HEK293T (cell line): ENCODE measurements at regions not wholly inside any gene's neighbourhood (a gene's known extent, or its start where the extent isn't known, plus 50 kb on each side); places are given as distances from the start of the nearest gene placed in this dataset.
"Not testable (repeated sequence)": the region's sequence is repeated elsewhere in the genome, so short reads cannot be mapped to it uniquely, and the experiment has no call there.

ENCODE experiments used
- CTCF ChIA-PET: fragments of 350-600 bp; formaldehyde crosslinking; extraction: SDS; loops from one replicate; lab custom pipeline; 2021; ENCODE audit warnings: antibody characterized with exemption, inconsistent platforms; lab: Yijun Ruan, JAX
- POLR2A ChIA-PET: fragments of 350-600 bp; formaldehyde crosslinking; extraction: SDS; loops from one replicate; lab custom pipeline; 2020; ENCODE audit warnings: antibody characterized with exemption, inconsistent platforms; lab: Yijun Ruan, JAX
- DNase-seq: peaks from one replicate; pipeline ENCODE4 v3.0.0; 2012; ENCODE audit warnings: mixed read lengths; ENCODE audit errors: extremely low spot score
- ARNT ChIP-seq: fragments of 450-650 bp; IDR thresholded peaks from 2 replicates; pipeline ENCODE4 v1.6.1; 2017; ENCODE audit warnings: mild to moderate bottlenecking
- BHLHE40 ChIP-seq: fragments of 450-650 bp; IDR thresholded peaks from 2 replicates; pipeline ENCODE4 v1.6.1; 2016; ENCODE audit warnings: mild to moderate bottlenecking, moderate library complexity, borderline replicate concordance
- CTBP1 ChIP-seq: fragments of 450-650 bp; IDR thresholded peaks from 2 replicates; pipeline ENCODE4 v1.6.1; 2016; ENCODE audit warnings: borderline replicate concordance
- ELF4 ChIP-seq: fragments of 450-650 bp; IDR thresholded peaks from 2 replicates; pipeline ENCODE4 v1.6.1; 2017; ENCODE audit warnings: antibody characterized with exemption
- FOXA1 ChIP-seq: fragments of 450-650 bp; IDR thresholded peaks from 2 replicates; pipeline ENCODE4 v1.6.1; 2016; ENCODE audit warnings: mild to moderate bottlenecking
- FOXK2 ChIP-seq: fragments of 450-650 bp; IDR thresholded peaks from 2 replicates; pipeline ENCODE4 v1.6.1; 2016; ENCODE audit warnings: mild to moderate bottlenecking
- FOXM1 ChIP-seq: fragments of 450-650 bp; IDR thresholded peaks from 2 replicates; pipeline ENCODE4 v1.6.1; 2017; ENCODE audit warnings: mild to moderate bottlenecking, borderline replicate concordance
- HDGF ChIP-seq: fragments of 450-650 bp; IDR thresholded peaks from 2 replicates; pipeline ENCODE4 v1.6.1; 2017; ENCODE audit warnings: antibody characterized with exemption, borderline replicate concordance
- L3MBTL2 ChIP-seq: fragments of 450-650 bp; conservative IDR thresholded peaks from 2 replicates; pipeline ENCODE4 v1.6.1; 2016; ENCODE audit warnings: mild to moderate bottlenecking
- LEF1 ChIP-seq: fragments of 450-650 bp; IDR thresholded peaks from 2 replicates; pipeline ENCODE4 v1.6.1; 2017; ENCODE audit warnings: mild to moderate bottlenecking, borderline replicate concordance
- NFRKB ChIP-seq: fragments of 450-650 bp; IDR thresholded peaks from 2 replicates; pipeline ENCODE4 v1.6.1; 2016; ENCODE audit warnings: mild to moderate bottlenecking, moderate library complexity
- PKNOX1 ChIP-seq: fragments of 450-650 bp; IDR thresholded peaks from 2 replicates; pipeline ENCODE4 v1.6.1; 2016
- SP1 ChIP-seq: fragments of 450-650 bp; IDR thresholded peaks from 2 replicates; pipeline ENCODE4 v1.6.1; 2017
- SUZ12 ChIP-seq: fragments of 450-650 bp; IDR thresholded peaks from 2 replicates; pipeline ENCODE4 v1.6.1; 2016; ENCODE audit warnings: mild to moderate bottlenecking
- TARDBP ChIP-seq: fragments of 450-650 bp; IDR thresholded peaks from 2 replicates; pipeline ENCODE4 v1.6.1; 2016
- ZNF384 ChIP-seq: fragments of 450-650 bp; IDR thresholded peaks from 2 replicates; pipeline ENCODE4 v1.6.1; 2016

- TF ChIP-seq FOXK2 = no peak
- TF ChIP-seq ELF4 = no peak
- no peak for TF ChIP-seq ARNT
- no peak for TF ChIP-seq SP1
- TF ChIP-seq NFRKB = no peak
- TF ChIP-seq PKNOX1 = no peak
- no peak for TF ChIP-seq FOXM1
- no peak for TF ChIP-seq CTBP1
- TF ChIP-seq BHLHE40 = no peak
- DNase-seq = no peak
- CTCF ChIA-PET = no interaction called here
- POLR2A ChIA-PET = no interaction called here
Observed at GRCh38 chr1:170410401-170411166, 121.4 kb upstream of the GORAB start.

- POLR2A ChIA-PET = no interaction called here
- no peak for TF ChIP-seq BHLHE40
- TF ChIP-seq ARNT = no peak
- TF ChIP-seq LEF1 = no peak
- TF ChIP-seq TARDBP = no peak
- TF ChIP-seq FOXM1 = no peak
- no peak for TF ChIP-seq ELF4
- no peak for TF ChIP-seq SUZ12
- TF ChIP-seq PKNOX1 = no peak
- no peak for TF ChIP-seq L3MBTL2
- no peak for TF ChIP-seq ZNF384
- no peak for TF ChIP-seq NFRKB
- TF ChIP-seq CTBP1 = no peak
- no peak for TF ChIP-seq SP1
- no peak for TF ChIP-seq FOXA1
- TF ChIP-seq FOXK2 = no peak
- TF ChIP-seq HDGF = no peak
- DNase-seq = no peak
- CTCF ChIA-PET = no interaction called here
Observed at GRCh38 chr1:170414989-170415709, 116.8 kb upstream of the GORAB start.

- ChIA-PET POLR2A (no interaction called here), CTCF (no interaction called here)
- TF ChIP-seq FOXA1 = no peak
- TF ChIP-seq FOXM1 = no peak
- no peak for TF ChIP-seq NFRKB
- TF ChIP-seq SUZ12 = no peak
- TF ChIP-seq CTBP1 = no peak
- no peak for DNase-seq
Observed at GRCh38 chr1:170415710-170416372, 116.1 kb upstream of the GORAB start.

- POLR2A ChIA-PET = no interaction called here
- TF ChIP-seq SUZ12 (no peak), FOXA1 (no peak), BHLHE40 (no peak), FOXK2 (no peak), TARDBP (no peak), FOXM1 (no peak), L3MBTL2 (no peak), HDGF (no peak), ARNT (no peak), SP1 (no peak), CTBP1 (no peak), PKNOX1 (no peak), NFRKB (no peak), ZNF384 (no peak), ELF4 (no peak), LEF1 (no peak)
- CTCF ChIA-PET = no interaction called here
- DNase-seq = no peak
Observed at GRCh38 chr1:170424346-170424745, 107.6 kb upstream of the GORAB start.

GRCh38 chr1:170426596-170426995, 105.4 kb upstream of the GORAB start:
- ChIA-PET POLR2A (no interaction called here), CTCF (no interaction called here)
- TF ChIP-seq BHLHE40 (no peak), CTBP1 (no peak), ZNF384 (no peak), FOXA1 (no peak), TARDBP (no peak), ELF4 (no peak), SP1 (no peak), LEF1 (no peak), ARNT (no peak), HDGF (no peak), PKNOX1 (no peak), FOXK2 (no peak), L3MBTL2 (no peak)
- no peak for DNase-seq

GRCh38 chr1:170427002-170427401, 105.0 kb upstream of the GORAB start:
- POLR2A ChIA-PET, DNase-seq, CTCF ChIA-PET: not testable (repeated sequence)
